Esophagus squamous epithelium (tissue), 5 donors: ENCODE measurements at regions not wholly inside any gene's neighbourhood (a gene's known extent, or its start where the extent isn't known, plus 50 kb on each side); places are given as distances from the start of the nearest gene placed in this dataset.

Experiments
- DNase-seq: peaks from one replicate; lab custom pipeline; 2025; lab: John Stamatoyannopoulos, UW
- H3K27ac ChIP-seq, 4 donors: fragments of 200-600 bp; sonication (generic); one replicate each; pipeline ENCODE4 v1.5.1; 2016 to 2019; ENCODE audit warnings: mild to moderate bottlenecking in 1 of 4
- H3K27me3 ChIP-seq, 4 donors: fragments of 200-600 bp; sonication (generic); 1 replicate in 3 of 4; 2 replicates in 1 of 4; pipeline versions ENCODE4 v1.5.1 to v1.6.0; 2017 to 2021; ENCODE audit warnings: antibody characterized with exemption in 1 of 4
- H3K36me3 ChIP-seq, 3 donors: fragments of 200-600 bp; sonication (generic); one replicate each; pipeline ENCODE4 v1.5.1; 2016 to 2019
- H3K4me1 ChIP-seq, 3 donors: fragments of 200-600 bp; sonication (generic); one replicate each; pipeline ENCODE4 v1.5.1; 2017 to 2019
- H3K4me3 ChIP-seq, 4 donors: fragments of 200-600 bp; sonication (generic); 1 replicate in 3 of 4; 2 replicates in 1 of 4; pipeline ENCODE4 v1.5.1; 2016 to 2019; ENCODE audit warnings: mild to moderate bottlenecking in 2 of 4, moderate library complexity in 1 of 4
- H3K9me3 ChIP-seq, 3 donors: fragments of 200-600 bp; sonication (generic); one replicate each; pipeline ENCODE4 v1.5.1; 2016 to 2019
- POLR2A ChIP-seq, 4 donors: fragments of 450-650 bp; IDR thresholded peaks; one replicate each; pipeline ENCODE4 v1.6.1; 2017; ENCODE audit warnings: antibody characterized with exemption in 4 of 4, mild to moderate bottlenecking in 4 of 4, moderate library complexity in 3 of 4
- WGBS, 2 donors: methylation state at CpG; one replicate each; pipeline ENCODE4 v1.1.5; 2018; 5-methylcytosine and 5-hydroxymethylcytosine counted together
- intact Hi-C: fragments of 100-400 bp; cut with DNase I; formaldehyde crosslinking; loops from one replicate; pipeline ENCODE4 v1.15.0; 2022
- TF ChIP-seq, protein P1 (sequence below), 6 experiments: fragments of 450-650 bp in 4 of 6; fragments of 200-600 bp in 2 of 6; sonication (generic) in 2 of 6; IDR thresholded peaks; one replicate each; pipeline ENCODE4 v1.5.1; 2016 to 2019; ENCODE audit warnings: antibody characterized with exemption in 6 of 6, mild to moderate bottlenecking in 4 of 6, moderate library complexity in 4 of 6
- donor health status: DM: yes; HTN: yes; CAD: no.

DNA sequence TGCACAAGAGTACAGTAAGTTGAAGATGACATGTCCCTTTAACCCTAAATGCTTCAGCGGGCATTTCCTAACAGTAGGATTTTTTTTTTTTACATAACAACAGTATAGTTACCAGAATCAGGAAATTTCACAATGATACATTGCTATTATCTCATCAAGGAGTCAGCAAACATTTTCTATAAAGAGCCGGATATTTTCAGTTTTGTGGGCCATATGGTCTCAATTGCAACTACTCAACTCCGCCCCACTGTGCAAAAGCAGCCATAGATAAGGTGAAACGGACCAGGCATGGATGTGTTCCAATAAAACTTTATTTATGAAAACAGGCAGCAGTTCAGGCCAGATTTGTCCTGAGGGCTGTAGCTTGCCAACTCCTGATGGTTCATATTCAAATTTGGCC, 130.6 kb downstream of the SMAD6 start:
- WGBS, 2 donors, result 67 to 70% methylated on average over 4 of the region's 4 CpGs
- DNase-seq, result no peak
- no peaks in the 10 kb centered on the region for H3K9me3 ChIP-seq
- peaks cover 0 to 4% (median 0%) of the 10 kb centered on the region in 4 donors for H3K27me3 ChIP-seq
- intact Hi-C loops, result no loop called here
- no peak overlapping the region for H3K4me3 ChIP-seq
- TF ChIP-seq, protein P1, sequence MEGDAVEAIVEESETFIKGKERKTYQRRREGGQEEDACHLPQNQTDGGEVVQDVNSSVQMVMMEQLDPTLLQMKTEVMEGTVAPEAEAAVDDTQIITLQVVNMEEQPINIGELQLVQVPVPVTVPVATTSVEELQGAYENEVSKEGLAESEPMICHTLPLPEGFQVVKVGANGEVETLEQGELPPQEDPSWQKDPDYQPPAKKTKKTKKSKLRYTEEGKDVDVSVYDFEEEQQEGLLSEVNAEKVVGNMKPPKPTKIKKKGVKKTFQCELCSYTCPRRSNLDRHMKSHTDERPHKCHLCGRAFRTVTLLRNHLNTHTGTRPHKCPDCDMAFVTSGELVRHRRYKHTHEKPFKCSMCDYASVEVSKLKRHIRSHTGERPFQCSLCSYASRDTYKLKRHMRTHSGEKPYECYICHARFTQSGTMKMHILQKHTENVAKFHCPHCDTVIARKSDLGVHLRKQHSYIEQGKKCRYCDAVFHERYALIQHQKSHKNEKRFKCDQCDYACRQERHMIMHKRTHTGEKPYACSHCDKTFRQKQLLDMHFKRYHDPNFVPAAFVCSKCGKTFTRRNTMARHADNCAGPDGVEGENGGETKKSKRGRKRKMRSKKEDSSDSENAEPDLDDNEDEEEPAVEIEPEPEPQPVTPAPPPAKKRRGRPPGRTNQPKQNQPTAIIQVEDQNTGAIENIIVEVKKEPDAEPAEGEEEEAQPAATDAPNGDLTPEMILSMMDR (IDR thresholded peaks at IDR 0.05), result no peak
- TF ChIP-seq POLR2A (IDR thresholded peaks at IDR 0.05), result no peak
- H3K36me3 ChIP-seq, result no peaks in the 10 kb centered on the region
- peaks cover 0 to 9% (median 0%) of the 10 kb centered on the region in 3 donors for H3K4me1 ChIP-seq
- no peak overlapping the region for H3K27ac ChIP-seq

DNA sequence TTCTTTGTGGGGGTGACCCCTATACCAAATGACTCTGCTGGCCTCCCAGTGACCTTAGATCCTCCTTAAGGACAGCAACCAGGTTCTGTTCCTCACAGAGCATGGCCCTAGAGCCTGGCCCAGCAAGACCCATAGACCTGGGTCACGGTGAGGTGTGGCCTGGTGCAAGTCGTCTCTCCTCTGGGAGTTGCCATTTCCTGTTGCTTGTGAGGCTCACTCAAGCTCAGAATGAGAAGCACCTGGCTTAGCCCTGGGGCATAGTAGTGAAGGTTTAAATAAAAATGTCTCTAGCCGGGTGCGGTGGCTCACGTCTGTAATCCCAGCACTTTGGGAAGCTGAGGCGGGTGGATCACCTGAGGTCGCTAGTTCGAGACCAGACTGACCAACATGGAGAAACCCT, 131.3 kb downstream of the SMAD6 start:
- Histone ChIP-seq H3K9me3 (no peaks in the 10 kb centered on the region), H3K4me1 (peaks cover 0 to 9% (median 0%) of the 10 kb centered on the region in 3 donors), H3K27ac (no peak overlapping the region), H3K27me3 (peaks cover 0 to 4% (median 0%) of the 10 kb centered on the region in 4 donors), H3K4me3 (no peak overlapping the region), H3K36me3 (no peaks in the 10 kb centered on the region)
- intact Hi-C loops, result no loop called here
- 65 to 67% methylated on average over 4 to 6 of the region's 8 CpGs for WGBS, 2 donors
- no peak for DNase-seq
- TF ChIP-seq, protein P1 (IDR thresholded peaks at IDR 0.05), result no peak
- no peak for TF ChIP-seq POLR2A (IDR thresholded peaks at IDR 0.05)

DNA sequence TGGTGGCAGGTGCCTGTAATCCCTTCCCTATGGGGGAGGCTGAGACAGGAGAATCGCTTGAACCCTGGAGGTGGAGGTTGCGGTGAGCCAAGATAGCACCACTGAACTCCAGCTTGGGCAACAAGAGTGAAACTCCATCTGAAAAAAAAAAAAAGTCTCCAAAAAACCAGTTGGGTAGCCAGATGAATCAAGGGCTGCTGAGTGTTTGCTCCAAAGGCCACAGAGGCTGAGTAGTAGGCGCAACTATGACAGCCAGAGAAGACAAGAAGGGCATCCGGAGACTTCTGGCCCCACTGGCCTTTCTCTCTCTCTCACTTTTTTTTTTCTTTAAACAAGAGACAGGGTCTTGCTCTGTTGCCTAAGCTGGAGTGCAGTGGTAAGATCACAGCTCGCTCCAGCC, 131.8 kb downstream of the SMAD6 start:
- no peaks in the 10 kb centered on the region for H3K9me3 ChIP-seq
- peaks cover 0 to 2% (median 0%) of the 10 kb centered on the region in 4 donors for H3K27me3 ChIP-seq
- no peak overlapping the region for H3K27ac ChIP-seq
- H3K36me3 ChIP-seq, result no peaks in the 10 kb centered on the region
- H3K4me3 ChIP-seq, result no peak overlapping the region
- H3K4me1 ChIP-seq, result peaks cover 0 to 9% (median 0%) of the 10 kb centered on the region in 3 donors
- no peak for DNase-seq
- intact Hi-C loops, result no loop called here
- TF ChIP-seq, protein P1 (IDR thresholded peaks at IDR 0.05), result no peak
- TF ChIP-seq POLR2A (IDR thresholded peaks at IDR 0.05), result no peak
- WGBS, 2 donors, result 87 to 91% methylated on average over 3 to 5 of the region's 5 CpGs

DNA sequence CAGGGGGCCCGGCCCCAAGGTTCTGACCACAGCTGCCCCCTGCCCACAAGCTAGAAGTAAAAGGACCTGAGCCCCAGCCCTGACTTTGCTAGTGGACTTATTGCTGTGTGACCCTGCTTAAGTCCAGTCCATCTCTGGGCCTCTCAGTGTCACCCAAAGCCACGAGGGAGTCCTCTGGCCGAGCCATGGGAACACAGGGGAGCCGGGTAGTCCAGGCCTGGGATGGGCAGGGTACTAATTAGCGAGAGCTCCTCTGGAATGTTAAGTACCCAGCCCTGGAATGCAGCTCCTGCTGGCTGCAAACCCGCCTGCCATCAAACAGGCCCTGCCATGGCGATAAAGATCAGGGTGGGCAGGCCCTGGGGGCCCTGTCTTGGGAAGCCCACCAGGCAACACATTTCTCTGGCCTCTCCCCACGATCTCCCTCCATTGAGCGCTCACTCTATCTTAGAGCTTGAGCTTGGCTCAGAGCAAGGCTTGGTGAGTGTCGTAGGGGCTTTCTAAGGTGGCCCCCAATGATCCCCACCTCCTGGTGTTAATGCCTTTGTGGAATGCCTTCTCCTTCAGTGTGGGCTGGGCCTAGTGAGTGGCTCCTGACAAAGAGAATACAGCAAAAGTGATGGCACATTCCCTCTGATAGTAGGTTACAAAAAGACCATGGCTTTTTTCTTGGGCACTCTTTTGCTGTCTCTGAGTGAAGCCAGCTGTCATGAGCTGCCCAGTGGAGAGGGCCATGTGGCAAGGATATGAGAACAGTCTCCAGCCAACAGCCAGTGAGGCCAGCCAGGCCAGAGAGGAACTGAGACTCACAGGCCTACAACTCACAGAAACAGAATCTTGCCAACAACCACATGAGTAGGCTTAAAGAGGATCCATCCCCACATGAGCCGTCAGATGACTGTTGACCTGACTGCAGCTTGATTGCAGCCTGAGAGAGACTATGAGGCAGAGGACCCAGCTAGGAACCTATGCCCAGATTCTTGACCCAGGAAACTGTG, 133.1 kb downstream of the SMAD6 start:
- 63 to 86% methylated on average over 2 to 3 of the region's 11 CpGs for WGBS, 2 donors
- Histone ChIP-seq H3K27me3 (no peaks in the 10 kb centered on the region), H3K27ac (no peak overlapping the region), H3K4me1 (peaks cover 0 to 10% (median 0%) of the 10 kb centered on the region in 3 donors), H3K4me3 (no peak overlapping the region), H3K36me3 (no peaks in the 10 kb centered on the region), H3K9me3 (no peaks in the 10 kb centered on the region)
- TF ChIP-seq, protein P1 (IDR thresholded peaks at IDR 0.05), result no peak
- no peak for TF ChIP-seq POLR2A (IDR thresholded peaks at IDR 0.05)
- no peak for DNase-seq
- intact Hi-C loops, result no loop called here
